HEK293T (cell line): ENCODE measurements at regions not wholly inside any gene's neighbourhood (a gene's known extent, or its start where the extent isn't known, plus 50 kb on each side); places are given as distances from the start of the nearest gene placed in this dataset.

ENCODE experiments used
- CTCF ChIA-PET: fragments of 350-600 bp; formaldehyde crosslinking; extraction: SDS; loops from one replicate; lab custom pipeline; 2021; ENCODE audit warnings: antibody characterized with exemption, inconsistent platforms; lab: Yijun Ruan, JAX
- POLR2A ChIA-PET: fragments of 350-600 bp; formaldehyde crosslinking; extraction: SDS; loops from one replicate; lab custom pipeline; 2020; ENCODE audit warnings: antibody characterized with exemption, inconsistent platforms; lab: Yijun Ruan, JAX
- DNase-seq: peaks from one replicate; pipeline ENCODE4 v3.0.0; 2012; ENCODE audit warnings: mixed read lengths; ENCODE audit errors: extremely low spot score
- ARNT ChIP-seq: fragments of 450-650 bp; IDR thresholded peaks from 2 replicates; pipeline ENCODE4 v1.6.1; 2017; ENCODE audit warnings: mild to moderate bottlenecking
- BHLHE40 ChIP-seq: fragments of 450-650 bp; IDR thresholded peaks from 2 replicates; pipeline ENCODE4 v1.6.1; 2016; ENCODE audit warnings: mild to moderate bottlenecking, moderate library complexity, borderline replicate concordance
- CTBP1 ChIP-seq: fragments of 450-650 bp; IDR thresholded peaks from 2 replicates; pipeline ENCODE4 v1.6.1; 2016; ENCODE audit warnings: borderline replicate concordance
- ELF4 ChIP-seq: fragments of 450-650 bp; IDR thresholded peaks from 2 replicates; pipeline ENCODE4 v1.6.1; 2017; ENCODE audit warnings: antibody characterized with exemption
- FOXA1 ChIP-seq: fragments of 450-650 bp; IDR thresholded peaks from 2 replicates; pipeline ENCODE4 v1.6.1; 2016; ENCODE audit warnings: mild to moderate bottlenecking
- FOXK2 ChIP-seq: fragments of 450-650 bp; IDR thresholded peaks from 2 replicates; pipeline ENCODE4 v1.6.1; 2016; ENCODE audit warnings: mild to moderate bottlenecking
- FOXM1 ChIP-seq: fragments of 450-650 bp; IDR thresholded peaks from 2 replicates; pipeline ENCODE4 v1.6.1; 2017; ENCODE audit warnings: mild to moderate bottlenecking, borderline replicate concordance
- HDGF ChIP-seq: fragments of 450-650 bp; IDR thresholded peaks from 2 replicates; pipeline ENCODE4 v1.6.1; 2017; ENCODE audit warnings: antibody characterized with exemption, borderline replicate concordance
- L3MBTL2 ChIP-seq: fragments of 450-650 bp; conservative IDR thresholded peaks from 2 replicates; pipeline ENCODE4 v1.6.1; 2016; ENCODE audit warnings: mild to moderate bottlenecking
- LEF1 ChIP-seq: fragments of 450-650 bp; IDR thresholded peaks from 2 replicates; pipeline ENCODE4 v1.6.1; 2017; ENCODE audit warnings: mild to moderate bottlenecking, borderline replicate concordance
- NFRKB ChIP-seq: fragments of 450-650 bp; IDR thresholded peaks from 2 replicates; pipeline ENCODE4 v1.6.1; 2016; ENCODE audit warnings: mild to moderate bottlenecking, moderate library complexity
- SP1 ChIP-seq: fragments of 450-650 bp; IDR thresholded peaks from 2 replicates; pipeline ENCODE4 v1.6.1; 2017
- SUZ12 ChIP-seq: fragments of 450-650 bp; IDR thresholded peaks from 2 replicates; pipeline ENCODE4 v1.6.1; 2016; ENCODE audit warnings: mild to moderate bottlenecking
- TARDBP ChIP-seq: fragments of 450-650 bp; IDR thresholded peaks from 2 replicates; pipeline ENCODE4 v1.6.1; 2016
- ZNF384 ChIP-seq: fragments of 450-650 bp; IDR thresholded peaks from 2 replicates; pipeline ENCODE4 v1.6.1; 2016
- TF ChIP-seq, protein P1 (sequence below): fragments of 450-650 bp; IDR thresholded peaks from 2 replicates; pipeline ENCODE4 v1.6.1; 2016

DNA sequence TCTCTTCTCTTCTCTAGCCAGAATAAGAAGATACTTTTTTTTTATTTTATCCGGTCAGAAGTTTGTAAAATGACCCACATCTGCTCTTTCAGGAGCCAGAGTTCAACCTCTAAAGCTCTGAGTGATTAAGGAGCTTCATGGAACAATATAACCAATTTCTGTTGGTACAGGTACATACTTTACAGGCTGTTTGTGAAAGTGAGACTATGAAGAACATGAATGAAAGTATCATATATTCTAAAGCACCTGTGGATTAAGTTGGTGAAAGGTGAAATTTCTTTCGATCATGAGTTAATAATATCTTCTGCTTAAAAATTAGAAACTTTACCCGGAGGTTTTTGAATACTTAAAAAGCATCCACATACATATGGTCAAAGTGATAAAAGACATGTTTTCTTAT, 65.2 kb downstream of the DMRT2 start:
- DNase-seq: no peak
- TF ChIP-seq SP1: no peak
- no peak for TF ChIP-seq L3MBTL2
- TF ChIP-seq HDGF: no peak
- TF ChIP-seq CTBP1: no peak
- no peak for TF ChIP-seq BHLHE40
- TF ChIP-seq TARDBP: no peak
- TF ChIP-seq SUZ12: no peak
- no peak for TF ChIP-seq ELF4
- TF ChIP-seq FOXK2: no peak
- TF ChIP-seq, protein P1, sequence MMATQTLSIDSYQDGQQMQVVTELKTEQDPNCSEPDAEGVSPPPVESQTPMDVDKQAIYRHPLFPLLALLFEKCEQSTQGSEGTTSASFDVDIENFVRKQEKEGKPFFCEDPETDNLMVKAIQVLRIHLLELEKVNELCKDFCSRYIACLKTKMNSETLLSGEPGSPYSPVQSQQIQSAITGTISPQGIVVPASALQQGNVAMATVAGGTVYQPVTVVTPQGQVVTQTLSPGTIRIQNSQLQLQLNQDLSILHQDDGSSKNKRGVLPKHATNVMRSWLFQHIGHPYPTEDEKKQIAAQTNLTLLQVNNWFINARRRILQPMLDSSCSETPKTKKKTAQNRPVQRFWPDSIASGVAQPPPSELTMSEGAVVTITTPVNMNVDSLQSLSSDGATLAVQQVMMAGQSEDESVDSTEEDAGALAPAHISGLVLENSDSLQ: no peak
- POLR2A ChIA-PET: no interaction called here
- CTCF ChIA-PET: no interaction called here

DNA sequence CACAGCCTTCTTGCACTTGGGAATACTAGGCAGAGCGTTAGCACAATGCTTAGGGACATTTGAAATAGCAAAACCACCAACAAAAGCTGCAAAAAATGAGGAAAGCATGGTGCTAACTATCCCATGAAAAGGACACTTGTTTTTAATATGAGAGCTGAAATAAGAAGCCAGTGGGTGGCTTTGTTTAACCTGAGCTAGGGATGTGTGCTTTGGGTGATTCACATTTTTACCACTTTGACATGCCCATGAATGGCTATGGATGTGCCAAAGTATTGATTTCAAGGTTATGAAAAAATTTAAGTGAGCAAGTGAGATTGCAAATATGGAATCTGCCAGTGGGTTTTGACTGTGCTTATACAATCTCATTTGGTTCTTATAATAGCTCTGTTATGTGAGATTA, 67.3 kb downstream of the DMRT2 start:
- POLR2A ChIA-PET: no interaction called here
- CTCF ChIA-PET: no interaction called here
- no peak for DNase-seq
- TF ChIP-seq, protein P1: no peak
- no peak for TF ChIP-seq NFRKB
- TF ChIP-seq ELF4: no peak
- TF ChIP-seq TARDBP: no peak
- no peak for TF ChIP-seq SUZ12
- TF ChIP-seq CTBP1: no peak
- no peak for TF ChIP-seq FOXM1
- TF ChIP-seq LEF1: no peak
- TF ChIP-seq FOXK2: no peak
- TF ChIP-seq HDGF: no peak

DNA sequence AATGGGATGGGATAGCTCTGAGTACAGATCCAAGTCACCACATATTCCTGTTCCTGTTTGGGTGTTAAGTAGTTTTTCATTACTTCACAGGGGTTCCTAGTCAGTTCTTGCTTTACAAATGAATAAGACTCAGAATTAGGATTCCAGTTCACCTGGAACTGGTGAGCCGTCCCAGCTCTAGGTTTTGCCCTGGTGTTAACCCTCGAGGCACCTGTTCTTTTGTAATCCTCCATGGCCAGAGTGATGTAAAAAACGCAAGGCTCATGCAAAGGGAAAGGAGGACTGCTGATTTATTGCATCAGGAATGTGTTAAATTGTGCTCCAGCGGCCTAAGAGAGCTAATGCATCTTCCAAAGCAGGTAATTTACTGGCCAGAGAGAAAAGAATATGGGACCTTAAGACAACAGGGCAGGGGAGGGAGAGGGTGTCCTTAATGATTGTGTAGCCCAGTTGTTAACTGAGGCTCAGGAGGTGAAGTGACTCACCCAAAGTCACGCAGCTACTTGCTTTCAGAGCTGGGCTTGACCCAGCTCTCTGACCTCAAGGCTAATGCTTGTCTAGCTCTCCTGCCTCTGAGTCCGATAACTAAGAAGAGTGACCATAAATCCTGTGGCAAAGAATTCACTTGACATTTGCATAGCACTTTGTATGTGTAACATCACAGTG, 70.5 kb downstream of the DMRT2 start:
- DNase-seq: no peak
- ChIA-PET POLR2A (no interaction called here), CTCF (no interaction called here)
- TF ChIP-seq ELF4 (no peak), FOXK2 (no peak), FOXA1 (no peak), SP1 (no peak), LEF1 (no peak)
- TF ChIP-seq, protein P1: no peak

DNA sequence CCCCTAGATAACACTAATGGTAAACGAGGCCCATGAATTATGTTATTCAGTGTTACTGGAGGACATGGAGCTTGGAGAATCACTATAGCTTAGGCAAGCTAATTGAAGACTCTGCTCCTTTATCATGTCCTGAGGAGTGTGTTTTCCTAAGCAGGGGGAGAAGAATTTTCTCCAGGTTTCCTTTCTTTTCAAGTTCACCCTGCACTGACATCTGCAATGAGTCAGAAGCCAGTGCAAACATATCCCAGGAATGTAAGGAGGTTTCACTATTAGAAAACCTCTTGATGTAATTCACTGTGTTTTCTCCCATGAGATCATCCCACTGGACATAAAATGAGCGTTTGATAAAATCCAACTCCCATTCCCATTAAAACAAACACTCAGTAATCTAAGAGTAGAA, 75.6 kb downstream of the DMRT2 start:
- ChIA-PET POLR2A (no interaction called here), CTCF (no interaction called here)
- TF ChIP-seq HDGF: no peak
- no peak for TF ChIP-seq FOXM1
- TF ChIP-seq TARDBP: no peak
- TF ChIP-seq CTBP1: no peak
- TF ChIP-seq SUZ12: no peak
- TF ChIP-seq, protein P1: no peak
- TF ChIP-seq FOXK2: no peak
- TF ChIP-seq ELF4: no peak
- no peak for TF ChIP-seq BHLHE40
- TF ChIP-seq ZNF384: no peak
- no peak for TF ChIP-seq L3MBTL2
- TF ChIP-seq NFRKB: no peak
- TF ChIP-seq ARNT: no peak
- no peak for TF ChIP-seq SP1
- no peak for TF ChIP-seq LEF1
- no peak for TF ChIP-seq FOXA1
- DNase-seq: no peak

DNA sequence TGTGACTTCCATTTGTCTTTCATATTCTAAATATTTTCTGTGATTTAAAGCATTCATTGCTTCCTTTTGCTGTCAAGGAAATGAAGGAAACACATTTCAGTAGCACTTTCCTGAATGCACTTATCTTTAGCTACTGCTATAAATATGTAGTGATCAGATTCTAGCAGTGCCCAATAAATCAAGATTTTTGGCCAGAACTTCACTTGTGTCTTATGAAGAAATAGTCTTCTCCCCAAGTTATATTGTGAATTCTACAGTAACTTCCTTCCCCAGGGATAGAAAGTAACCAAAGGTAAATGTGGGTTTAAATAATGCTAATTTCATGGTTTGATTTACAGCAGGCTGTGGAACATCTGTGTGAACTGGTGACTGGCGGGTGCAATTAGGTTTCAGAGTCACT, 77.9 kb downstream of the DMRT2 start:
- CTCF ChIA-PET: no interaction called here

More for the DNA sequence above, 77.9 kb downstream of the DMRT2 start:
- DNase-seq: no peak
- no peak for TF ChIP-seq HDGF
- TF ChIP-seq ELF4: no peak
- no peak for TF ChIP-seq ZNF384
- no peak for TF ChIP-seq BHLHE40
- no peak for TF ChIP-seq TARDBP
- TF ChIP-seq SUZ12: no peak
- no peak for TF ChIP-seq CTBP1
- no peak for TF ChIP-seq ARNT
- no peak for TF ChIP-seq FOXA1
- TF ChIP-seq, protein P1: no peak
- TF ChIP-seq SP1: no peak
- TF ChIP-seq NFRKB: no peak
- TF ChIP-seq FOXM1: no peak
- no peak for TF ChIP-seq L3MBTL2
- no peak for TF ChIP-seq FOXK2
- TF ChIP-seq LEF1: no peak
- POLR2A ChIA-PET: no interaction called here
